Esophagus squamous epithelium (tissue), 5 donors: ENCODE measurements at regions not wholly inside any gene's neighbourhood (a gene's known extent, or its start where the extent isn't known, plus 50 kb on each side); places are given as distances from the start of the nearest gene placed in this dataset.

Experiments used
- DNase-seq: peaks from one replicate; lab custom pipeline; 2025; lab: John Stamatoyannopoulos, UW
- H3K27ac ChIP-seq, 4 donors: fragments of 200-600 bp; sonication (generic); one replicate each; pipeline ENCODE4 v1.5.1; 2016 to 2019; ENCODE audit warnings: mild to moderate bottlenecking in 1 of 4
- H3K27me3 ChIP-seq, 4 donors: fragments of 200-600 bp; sonication (generic); 1 replicate in 3 of 4; 2 replicates in 1 of 4; pipeline versions ENCODE4 v1.5.1 to v1.6.0; 2017 to 2021; ENCODE audit warnings: antibody characterized with exemption in 1 of 4
- H3K36me3 ChIP-seq, 3 donors: fragments of 200-600 bp; sonication (generic); one replicate each; pipeline ENCODE4 v1.5.1; 2016 to 2019
- H3K4me1 ChIP-seq, 3 donors: fragments of 200-600 bp; sonication (generic); one replicate each; pipeline ENCODE4 v1.5.1; 2017 to 2019
- H3K4me3 ChIP-seq, 4 donors: fragments of 200-600 bp; sonication (generic); 1 replicate in 3 of 4; 2 replicates in 1 of 4; pipeline ENCODE4 v1.5.1; 2016 to 2019; ENCODE audit warnings: mild to moderate bottlenecking in 2 of 4, moderate library complexity in 1 of 4
- H3K9me3 ChIP-seq, 3 donors: fragments of 200-600 bp; sonication (generic); one replicate each; pipeline ENCODE4 v1.5.1; 2016 to 2019
- CTCF ChIP-seq, 6 experiments: fragments of 450-650 bp in 4 of 6; fragments of 200-600 bp in 2 of 6; sonication (generic) in 2 of 6; IDR thresholded peaks; one replicate each; pipeline ENCODE4 v1.5.1; 2016 to 2019; ENCODE audit warnings: antibody characterized with exemption in 6 of 6, mild to moderate bottlenecking in 4 of 6, moderate library complexity in 4 of 6
- POLR2A ChIP-seq, 4 donors: fragments of 450-650 bp; IDR thresholded peaks; one replicate each; pipeline ENCODE4 v1.6.1; 2017; ENCODE audit warnings: antibody characterized with exemption in 4 of 4, mild to moderate bottlenecking in 4 of 4, moderate library complexity in 3 of 4
- WGBS, 2 donors: methylation state at CpG; one replicate each; pipeline ENCODE4 v1.1.5; 2018; 5-methylcytosine and 5-hydroxymethylcytosine counted together
- intact Hi-C: fragments of 100-400 bp; cut with DNase I; formaldehyde crosslinking; loops from one replicate; pipeline ENCODE4 v1.15.0; 2022
- donor health status: DM: yes; HTN: yes; CAD: no.

DNA sequence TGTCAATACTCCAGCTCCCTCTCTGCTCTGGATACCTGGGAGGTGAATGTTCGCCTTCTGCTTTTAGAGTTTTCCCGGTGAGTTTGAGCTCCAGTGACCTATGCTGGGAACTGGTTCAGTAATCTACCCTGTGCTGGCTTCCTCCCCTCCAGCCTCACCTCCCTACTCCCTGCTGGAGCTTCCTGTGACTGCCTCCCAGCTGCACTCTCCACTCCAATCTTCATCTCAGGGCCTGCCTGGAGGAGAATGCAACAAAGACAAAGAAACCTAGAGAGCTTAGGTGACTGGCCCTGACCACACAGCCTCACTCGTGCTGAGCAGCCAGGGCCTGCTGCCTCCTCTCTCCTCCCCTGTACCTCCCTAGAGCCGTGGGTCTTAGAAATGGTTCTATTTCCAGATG, 101.6 kb upstream of the FOXF1 start:
- Histone ChIP-seq H3K27me3 (peaks cover 0 to 28% (median 0%) of the 10 kb centered on the region in 4 donors), H3K27ac (no peak overlapping the region), H3K4me3 (no peak overlapping the region), H3K9me3 (peaks cover 0 to 7% (median 5%) of the 10 kb centered on the region in 3 donors), H3K36me3 (no peaks in the 10 kb centered on the region), H3K4me1 (peaks cover 0 to 7% (median 0%) of the 10 kb centered on the region in 3 donors)
- intact Hi-C loops = no loop called here
- DNase-seq = no peak
- 50 to 80% methylated on average over 3 to 4 of the region's 4 CpGs for WGBS, 2 donors
- TF ChIP-seq CTCF (IDR thresholded peaks at IDR 0.05) = no peak
- TF ChIP-seq POLR2A (IDR thresholded peaks at IDR 0.05) = no peak

DNA sequence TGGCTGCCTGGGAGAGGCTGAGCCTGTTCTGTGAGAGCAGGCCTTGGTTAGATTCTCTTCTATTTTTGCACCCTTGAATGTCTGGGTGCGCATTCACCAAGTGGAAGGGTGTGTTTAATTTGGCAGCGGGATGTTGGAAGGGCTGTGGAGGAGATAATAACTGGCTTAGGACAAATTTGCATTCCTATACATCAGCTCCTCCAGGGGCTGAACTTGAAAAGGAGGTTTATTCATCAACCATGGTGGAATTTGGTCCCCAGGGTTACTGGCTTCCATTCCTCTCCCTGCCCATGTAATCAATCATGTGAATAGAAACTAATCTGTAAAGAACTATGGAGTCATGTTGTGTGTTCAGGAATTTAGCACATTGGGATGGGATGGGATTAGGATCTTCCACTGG, 100.2 kb upstream of the FOXF1 start:
- 38 to 54% methylated on average over 2 of the region's 2 CpGs for WGBS, 2 donors
- DNase-seq = no peak
- no peak for TF ChIP-seq CTCF (IDR thresholded peaks at IDR 0.05)
- no peak for TF ChIP-seq POLR2A (IDR thresholded peaks at IDR 0.05)
- Histone ChIP-seq H3K36me3 (no peaks in the 10 kb centered on the region), H3K27me3 (peaks cover 0 to 23% (median 0%) of the 10 kb centered on the region in 4 donors), H3K4me3 (no peak overlapping the region), H3K27ac (no peak overlapping the region), H3K9me3 (peaks cover 0 to 7% (median 5%) of the 10 kb centered on the region in 3 donors), H3K4me1 (peaks cover 0 to 7% (median 0%) of the 10 kb centered on the region in 3 donors)
- intact Hi-C loops = no loop called here

- no peak for DNase-seq
- H3K36me3 ChIP-seq = no peaks in the 10 kb centered on the region
- 42 to 63% methylated on average over 3 to 5 of the region's 5 CpGs for WGBS, 2 donors
These were observed 99.8 kb upstream of the FOXF1 start for GRCh38 chr16:86410529-86410928.

DNA sequence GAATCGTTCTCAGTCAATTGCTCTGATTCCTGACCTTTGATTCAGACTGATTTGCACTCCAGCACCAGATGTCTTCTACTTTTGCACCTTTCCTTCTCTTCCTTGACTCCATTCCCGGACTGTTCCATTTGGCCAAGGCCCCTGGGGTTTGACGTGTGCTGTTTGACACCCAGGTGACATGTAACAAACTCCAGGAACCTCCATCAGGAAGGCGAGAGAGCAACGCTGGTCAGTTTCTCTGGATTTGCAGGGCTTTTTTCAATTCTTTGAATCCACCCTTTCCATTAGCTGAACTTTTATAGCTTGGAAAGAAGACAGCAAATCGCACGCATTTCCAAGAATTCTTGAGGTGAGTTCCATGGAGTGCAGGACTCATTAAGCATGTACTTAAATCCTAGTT, 98.4 kb upstream of the FOXF1 start:
- no peak overlapping the region for H3K4me3 ChIP-seq
- 75 to 80% methylated on average over 5 to 7 of the region's 7 CpGs for WGBS, 2 donors
- no peak overlapping the region for H3K27ac ChIP-seq
- no peaks in the 10 kb centered on the region for H3K36me3 ChIP-seq
- DNase-seq = no peak
- no peak for TF ChIP-seq CTCF (IDR thresholded peaks at IDR 0.05)
- TF ChIP-seq POLR2A (IDR thresholded peaks at IDR 0.05) = no peak
- H3K9me3 ChIP-seq = peaks cover 0 to 7% (median 5%) of the 10 kb centered on the region in 3 donors
- intact Hi-C loops = no loop called here
- no peaks in the 10 kb centered on the region for H3K4me1 ChIP-seq
- H3K27me3 ChIP-seq = peaks cover 0 to 6% (median 0%) of the 10 kb centered on the region in 4 donors

More at GRCh38 chr16:86410529-86410928, 99.8 kb upstream of the FOXF1 start:
- H3K4me3 ChIP-seq = no peak overlapping the region
- peaks cover 0 to 6% (median 0%) of the 10 kb centered on the region in 3 donors for H3K4me1 ChIP-seq
- TF ChIP-seq POLR2A (IDR thresholded peaks at IDR 0.05) (no peak), CTCF (IDR thresholded peaks at IDR 0.05) (no peak)
- H3K27ac ChIP-seq = no peak overlapping the region
- peaks cover 0 to 7% (median 5%) of the 10 kb centered on the region in 3 donors for H3K9me3 ChIP-seq
- intact Hi-C loops = no loop called here
- H3K27me3 ChIP-seq = peaks cover 0 to 18% (median 0%) of the 10 kb centered on the region in 4 donors

GRCh38 chr16:86414991-86415740, 95.2 kb upstream of the FOXF1 start:
- Histone ChIP-seq H3K27me3 (no peaks in the 10 kb centered on the region), H3K4me3 (no peak overlapping the region), H3K36me3 (no peaks in the 10 kb centered on the region), H3K27ac (peak overlapping the region in 3 of 4 donors; percentile 39 to 57 (median 49)), H3K9me3 (peaks cover 0 to 7% (median 5%) of the 10 kb centered on the region in 3 donors), H3K4me1 (no peaks in the 10 kb centered on the region)
- intact Hi-C loops = no loop called here
- 21 to 25% methylated on average over 6 to 9 of the region's 9 CpGs for WGBS, 2 donors
- DNase-seq = no peak
- TF ChIP-seq CTCF (IDR thresholded peaks at IDR 0.05) (no peak), POLR2A (IDR thresholded peaks at IDR 0.05) (no peak)
